ENCODE measurements at regions not wholly inside any gene's neighbourhood (a gene's known extent, or its start where the extent isn't known, plus 50 kb on each side); places are given as distances from the start of the nearest gene placed in this dataset.

DNA sequence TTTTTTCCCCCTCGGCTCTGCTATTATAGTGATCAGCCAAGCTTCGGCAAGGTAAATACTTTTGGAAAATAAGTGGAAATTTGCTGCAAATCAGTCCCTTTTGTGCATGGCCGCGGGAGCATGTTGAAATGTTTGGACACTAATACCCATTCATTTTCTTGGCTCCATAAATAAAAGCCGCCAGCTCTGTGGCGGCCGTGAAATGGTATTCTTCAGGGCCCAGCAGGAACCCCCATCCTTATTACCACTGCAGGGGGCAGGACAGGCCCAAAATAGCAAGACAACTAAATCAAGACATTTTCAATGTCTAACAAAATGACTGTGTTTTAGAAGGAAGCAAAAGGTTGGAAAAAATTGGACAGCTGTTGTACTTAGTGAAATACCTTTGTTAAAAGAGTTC is 362.3 kb downstream of the NR2F2 start:
- no peak for DNase-seq

DNA sequence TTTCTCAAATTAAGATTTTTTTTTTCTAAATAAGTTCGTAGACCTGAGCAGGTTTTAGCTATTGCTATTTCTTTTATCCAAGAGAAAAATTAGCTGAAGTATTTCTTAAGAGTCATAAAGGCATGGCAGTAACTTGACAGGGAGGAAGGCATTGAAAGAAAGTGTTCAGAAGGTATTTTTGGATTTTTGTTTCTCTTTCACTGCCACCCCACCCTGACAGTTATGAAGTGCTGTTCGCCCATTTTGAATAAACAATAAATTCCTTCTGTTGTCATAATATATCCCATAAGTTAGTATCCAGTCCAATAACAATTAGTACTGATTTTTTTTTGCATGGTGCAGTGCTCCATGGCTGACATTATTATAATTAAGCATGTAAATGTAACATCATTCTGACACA is 363.0 kb downstream of the NR2F2 start:
- DNase-seq = no peak

DNA sequence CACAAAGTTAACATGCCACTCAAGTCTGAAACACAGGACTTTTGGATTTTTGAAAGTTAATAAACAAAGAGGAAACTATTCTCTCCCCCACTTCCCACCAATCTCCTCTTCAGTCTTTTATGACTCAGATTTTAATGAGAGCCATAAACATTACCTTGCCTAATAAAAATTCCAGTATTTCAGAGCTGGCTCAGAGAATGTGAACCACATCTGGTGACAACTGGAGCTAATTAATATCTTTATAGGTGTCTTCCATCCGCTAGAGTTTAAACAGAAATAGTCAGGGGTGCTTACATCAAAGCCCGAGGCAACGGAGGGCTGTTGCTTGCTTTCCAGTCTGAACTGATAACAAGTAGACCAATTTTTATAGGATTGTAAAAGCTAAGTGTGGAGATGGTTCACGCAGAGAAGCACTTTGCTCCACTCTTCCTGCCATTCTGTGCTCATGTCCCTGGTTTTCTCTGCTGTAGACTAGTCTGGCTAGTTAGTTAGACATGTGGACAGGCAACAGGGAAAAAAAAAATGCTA is 363.6 kb downstream of the NR2F2 start:
- no peak for DNase-seq

DNA sequence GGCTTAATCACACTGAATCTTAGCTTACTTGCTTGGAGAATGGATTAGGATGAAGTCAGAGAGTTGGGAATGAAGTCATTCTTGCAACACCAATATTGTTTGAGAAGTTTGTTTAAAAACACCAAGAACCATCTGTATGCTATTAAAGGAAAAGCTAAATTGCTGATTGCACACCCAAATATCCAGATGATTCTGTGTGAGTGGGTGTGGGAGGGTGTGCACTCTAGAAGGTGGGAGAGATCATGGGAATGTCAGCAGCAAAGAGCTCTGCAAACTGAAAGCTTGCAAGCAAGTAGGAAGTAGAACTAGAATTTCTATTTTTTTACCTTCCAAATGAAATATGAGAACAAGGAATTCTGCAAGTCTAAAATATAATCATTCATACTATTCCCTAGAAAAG is 364.9 kb downstream of the NR2F2 start:
- no peak for DNase-seq

DNA sequence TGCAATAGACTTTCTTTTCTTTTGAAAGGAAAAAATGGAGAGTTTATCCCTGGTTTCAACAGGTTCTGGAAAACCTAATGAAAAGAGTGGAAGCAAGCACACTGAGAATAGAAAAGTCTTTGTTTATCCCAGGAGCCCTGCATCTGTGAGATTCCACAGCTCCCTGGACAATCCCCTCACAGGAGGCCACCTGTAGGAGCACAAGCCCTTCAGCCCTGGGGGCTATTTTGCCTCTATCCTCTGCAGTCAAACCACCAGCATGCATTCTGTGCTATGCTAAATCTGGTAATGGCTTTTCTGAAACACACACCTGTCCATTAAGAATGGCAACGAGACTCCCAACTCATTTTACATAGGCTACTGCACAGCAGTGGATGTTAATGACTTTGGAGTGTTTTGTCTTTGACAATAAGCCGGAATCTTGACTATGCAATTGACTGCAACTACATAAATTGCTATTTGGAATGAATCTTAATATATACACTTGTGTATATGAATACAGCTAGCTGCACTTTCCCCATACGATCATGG is 369.4 kb downstream of the NR2F2 start:
- no peak for DNase-seq

DNA sequence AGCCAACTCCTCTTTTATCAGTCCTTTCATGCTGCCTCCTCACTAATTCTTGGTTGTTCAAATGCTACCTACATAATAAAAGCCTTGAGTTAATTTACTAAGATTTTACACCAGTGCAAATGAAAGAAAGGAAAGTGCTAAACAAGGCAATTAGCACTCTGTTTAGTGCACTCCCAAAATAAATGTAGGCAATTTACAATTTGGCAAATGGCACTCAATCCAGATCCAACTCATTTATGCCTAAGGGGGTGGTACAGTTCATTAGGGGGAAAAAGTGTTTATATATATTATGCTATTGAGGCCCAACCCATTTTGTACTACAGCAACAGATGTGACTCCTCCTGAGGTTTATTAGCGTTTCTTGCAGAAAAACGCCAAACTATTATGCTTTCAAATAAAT is 370.1 kb downstream of the NR2F2 start:
- DNase-seq = no peak

DNA sequence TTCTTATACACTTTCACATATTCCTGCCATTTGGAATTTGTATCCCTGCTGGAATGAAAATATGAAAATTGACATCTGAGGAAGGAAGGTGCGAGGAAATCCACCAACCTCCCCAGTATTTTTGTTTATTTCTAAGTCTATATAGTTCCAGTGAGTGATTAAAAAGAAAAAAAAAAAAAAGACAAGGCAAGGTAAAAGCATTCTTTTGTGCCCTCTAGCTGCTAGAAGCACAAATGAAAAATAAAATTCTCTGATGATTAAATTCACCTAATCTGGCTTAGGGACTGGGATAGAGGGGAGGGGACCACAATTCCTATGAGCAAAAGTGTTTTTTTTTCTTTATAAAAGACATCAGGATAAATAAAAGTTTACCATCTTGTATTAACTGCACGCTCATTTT is 370.9 kb downstream of the NR2F2 start:
- no peak for DNase-seq

DNA sequence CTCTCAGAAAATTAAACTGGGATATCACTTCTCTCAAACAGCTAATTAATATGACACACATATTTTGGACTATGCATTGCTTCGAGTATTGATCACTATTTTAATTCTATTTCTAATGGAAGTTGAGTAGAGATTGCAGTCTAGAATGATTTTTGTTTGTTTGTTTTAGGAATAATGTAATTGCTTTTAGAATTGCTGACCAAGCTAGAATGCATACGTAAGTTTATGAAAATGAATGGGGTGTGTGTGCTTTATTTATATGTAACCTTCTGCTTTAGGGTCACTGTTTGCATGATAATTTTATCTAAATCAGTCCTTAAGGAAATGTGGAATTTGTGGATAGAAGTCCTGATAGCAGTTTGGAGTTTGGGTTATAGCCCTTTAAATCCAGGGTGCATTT is 371.4 kb downstream of the NR2F2 start:
- DNase-seq = no peak

DNA sequence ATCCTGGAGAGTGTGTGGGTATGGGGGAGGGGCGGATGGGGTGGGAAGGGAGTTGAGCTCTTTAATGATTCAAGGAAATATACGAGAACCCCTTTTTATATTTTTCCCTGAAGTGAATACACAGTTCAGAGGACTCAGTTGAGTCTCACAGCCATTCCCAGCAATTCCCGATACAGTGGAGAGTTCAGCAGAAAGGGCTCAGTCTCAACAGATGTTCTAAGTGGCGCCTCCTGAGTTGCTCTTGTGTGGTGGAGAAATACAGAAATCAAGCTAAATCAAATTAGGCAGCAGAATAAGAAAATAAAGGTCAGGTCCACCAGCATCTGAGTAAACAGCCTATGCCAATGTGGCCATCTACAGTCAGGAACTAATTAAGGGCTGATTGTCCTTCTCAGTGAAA is 372.1 kb downstream of the NR2F2 start:
- DNase-seq = no peak

DNA sequence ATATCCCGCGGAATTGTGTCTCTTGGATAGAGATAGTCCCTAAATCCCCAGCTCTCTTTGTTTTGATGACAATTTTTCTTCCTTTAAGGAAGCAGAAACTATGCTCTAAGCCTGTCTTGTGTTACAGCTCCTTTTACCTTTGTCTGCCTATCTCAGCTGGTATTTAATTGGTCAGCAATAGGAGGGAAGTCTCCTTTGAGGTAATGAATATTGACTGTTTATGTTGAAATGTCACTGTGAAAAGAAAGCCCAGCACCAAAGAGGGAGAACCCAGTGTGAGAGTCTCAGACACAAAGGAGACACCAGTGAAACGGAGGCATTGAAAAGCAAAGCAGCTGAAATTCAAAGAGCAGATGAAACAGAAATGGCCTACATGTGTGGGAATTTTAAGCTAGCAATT is 372.6 kb downstream of the NR2F2 start:
- DNase-seq = no peak

DNA sequence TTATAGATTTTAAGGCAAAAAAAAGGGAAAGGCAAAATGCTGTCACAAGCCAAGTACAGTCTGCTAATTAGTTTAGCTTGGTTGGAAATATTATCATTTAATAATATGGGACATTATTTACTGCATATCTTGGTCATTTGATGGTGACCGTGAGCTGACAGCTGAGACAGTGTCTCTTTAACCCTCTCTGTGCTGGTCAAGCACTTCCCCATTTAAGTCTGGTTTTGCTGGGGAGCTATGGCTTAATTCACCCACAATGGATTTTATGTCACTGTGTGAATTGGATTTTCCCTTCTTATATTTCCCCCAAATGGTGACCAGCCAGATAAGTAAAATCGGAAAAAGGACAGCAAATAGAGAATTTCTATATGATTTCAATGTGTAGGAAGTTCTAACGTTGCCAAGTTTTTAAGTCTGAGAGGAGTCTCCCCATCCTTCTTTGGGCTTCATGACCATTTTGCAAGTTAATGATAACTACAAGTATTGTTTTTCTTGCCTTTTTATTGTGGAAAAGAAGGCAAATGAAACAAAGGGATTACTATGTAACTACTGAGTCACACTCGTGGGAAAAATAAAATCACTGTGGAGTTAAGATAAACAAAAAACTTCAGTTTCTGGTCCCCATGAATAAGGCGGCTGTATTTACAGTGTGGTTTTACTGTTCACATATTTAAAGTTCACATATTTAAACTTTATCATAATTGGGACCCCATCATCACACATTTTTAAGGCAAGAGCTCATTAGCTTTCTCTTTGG is 373.5 kb downstream of the NR2F2 start:
- DNase-seq = no peak

DNA sequence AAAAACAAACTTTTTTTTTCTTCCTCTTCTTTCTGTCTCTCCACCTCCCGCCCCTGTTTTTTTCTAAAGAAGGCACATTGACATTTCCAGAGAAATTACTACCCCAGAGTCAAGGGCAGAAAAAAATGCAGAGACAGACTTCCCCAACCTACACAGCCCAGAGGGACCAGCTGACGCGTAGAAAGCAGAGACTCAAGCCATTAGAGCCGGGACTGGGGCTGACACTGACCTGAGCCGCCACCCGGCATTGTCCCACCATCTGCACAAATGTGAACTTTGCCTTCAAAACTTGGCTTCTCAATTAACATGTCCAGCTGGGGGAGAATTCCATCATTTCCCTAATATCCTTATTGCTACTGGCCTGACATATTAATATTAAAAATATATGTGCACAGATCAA is 385.6 kb downstream of the NR2F2 start:
- DNase-seq = no peak

DNA sequence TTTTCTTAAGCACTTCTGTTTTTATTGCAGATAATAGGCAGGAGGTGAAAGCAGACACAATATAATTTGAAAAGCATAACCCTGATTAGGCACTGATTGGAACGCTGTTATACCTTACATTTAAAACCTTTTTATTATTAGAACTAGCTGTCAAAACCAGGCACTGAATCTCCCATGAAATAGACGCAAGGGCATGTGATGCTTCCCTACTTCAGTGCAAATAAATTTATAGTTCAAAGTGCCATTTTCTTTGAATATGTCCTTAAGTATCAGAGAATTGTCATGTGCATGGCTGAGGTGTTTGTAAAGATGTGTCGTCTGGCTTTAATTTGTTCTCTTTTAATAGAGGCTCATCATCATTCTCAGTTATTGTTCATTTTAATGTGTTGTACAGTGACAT is 386.0 kb downstream of the NR2F2 start:
- no peak for DNase-seq

DNA sequence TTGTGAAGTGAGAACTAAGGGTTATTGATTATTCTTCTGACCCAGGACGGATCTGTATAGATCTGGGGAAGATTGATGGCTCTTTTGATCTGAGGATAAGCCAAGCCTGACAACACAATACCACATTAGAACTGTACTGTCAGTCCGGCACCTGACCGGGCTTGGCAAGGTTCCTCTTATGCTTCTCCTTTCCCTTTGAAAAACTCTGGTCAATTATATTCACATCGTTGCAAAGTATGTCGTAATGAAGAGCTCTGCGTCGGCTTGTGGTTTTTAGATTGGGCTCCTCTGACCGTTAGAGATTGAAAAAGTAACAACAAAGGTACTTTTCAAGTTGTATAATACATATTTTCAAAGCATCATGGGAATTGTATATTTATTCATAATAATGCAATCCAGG is 389.8 kb downstream of the NR2F2 start:
- DNase-seq = no peak

DNA sequence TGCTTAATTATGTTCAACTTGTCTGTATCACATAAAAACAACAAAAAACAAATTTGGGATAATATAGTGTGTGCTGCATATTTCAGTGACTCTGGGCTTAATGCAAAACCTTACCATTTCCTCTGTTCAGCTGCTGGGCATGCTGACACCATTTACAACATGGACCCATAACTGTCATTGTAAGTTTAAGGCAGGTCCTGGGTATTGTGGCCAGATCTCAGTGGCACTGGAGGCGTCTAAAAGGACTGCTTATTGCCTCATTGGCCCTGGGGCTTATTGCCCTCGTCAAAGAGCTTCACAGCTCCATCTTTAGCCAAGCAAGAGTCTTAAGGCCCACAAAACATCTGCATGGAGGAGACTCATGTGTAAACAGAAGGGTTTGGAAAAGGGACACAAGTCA is 390.2 kb downstream of the NR2F2 start:
- no peak for DNase-seq

DNA sequence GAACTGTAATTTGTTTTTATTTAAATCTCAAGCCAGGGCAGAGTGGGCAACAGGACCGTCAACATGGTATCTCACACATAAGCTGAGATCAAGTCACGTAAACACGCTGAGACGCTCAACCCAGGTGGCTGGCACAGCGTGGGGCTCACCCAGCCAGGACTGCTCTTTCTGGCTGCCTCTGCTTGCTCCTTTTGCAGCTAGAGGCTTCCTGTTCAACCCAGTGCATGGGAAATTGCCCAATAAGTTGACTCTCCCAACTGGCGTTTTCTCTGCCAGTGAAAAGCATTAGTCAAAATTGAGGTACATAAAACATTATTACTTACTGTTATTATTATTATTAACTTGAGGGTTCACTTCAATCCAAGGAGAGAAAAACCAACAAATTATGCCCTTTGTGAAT is 398.1 kb downstream of the NR2F2 start:
- DNase-seq = no peak

DNA sequence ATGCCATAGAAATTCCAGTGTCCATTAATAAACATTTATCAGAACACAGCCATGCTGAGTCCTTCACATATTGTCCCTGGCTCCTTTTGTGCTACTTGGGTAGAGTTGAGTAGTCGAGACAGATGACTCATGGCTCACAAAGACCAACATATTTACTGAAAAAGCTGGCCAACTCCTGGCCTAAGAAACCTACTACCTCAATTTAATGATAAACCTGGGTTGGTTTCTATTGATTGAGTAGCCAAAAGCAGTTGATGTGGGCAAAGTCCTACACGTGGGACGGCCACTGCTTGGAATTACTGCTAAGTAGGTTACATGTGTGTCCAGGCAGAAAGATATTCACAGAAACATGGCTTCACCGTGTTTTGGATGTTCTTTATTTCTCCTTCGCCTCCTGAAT is 402.2 kb downstream of the NR2F2 start:
- no peak for DNase-seq

DNA sequence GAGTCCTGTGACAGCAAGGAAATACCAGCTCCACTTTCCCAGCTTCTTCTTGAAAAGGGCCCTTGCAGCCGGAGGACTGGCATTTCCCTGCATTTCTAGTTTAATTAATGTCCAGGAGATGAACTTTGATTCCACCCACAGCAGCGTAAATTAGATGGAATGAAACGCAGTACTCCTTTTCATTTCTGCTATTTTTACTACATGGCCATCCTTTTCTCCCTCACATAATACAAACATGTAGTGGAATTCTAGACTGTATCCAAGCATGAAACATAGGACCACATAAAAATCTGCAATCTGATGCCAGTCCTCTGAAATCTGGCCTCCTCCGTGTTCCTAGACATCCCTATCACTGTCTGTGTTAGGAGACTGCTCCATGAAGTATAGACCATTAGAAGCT is 403.2 kb downstream of the NR2F2 start:
- DNase-seq = no peak

DNA sequence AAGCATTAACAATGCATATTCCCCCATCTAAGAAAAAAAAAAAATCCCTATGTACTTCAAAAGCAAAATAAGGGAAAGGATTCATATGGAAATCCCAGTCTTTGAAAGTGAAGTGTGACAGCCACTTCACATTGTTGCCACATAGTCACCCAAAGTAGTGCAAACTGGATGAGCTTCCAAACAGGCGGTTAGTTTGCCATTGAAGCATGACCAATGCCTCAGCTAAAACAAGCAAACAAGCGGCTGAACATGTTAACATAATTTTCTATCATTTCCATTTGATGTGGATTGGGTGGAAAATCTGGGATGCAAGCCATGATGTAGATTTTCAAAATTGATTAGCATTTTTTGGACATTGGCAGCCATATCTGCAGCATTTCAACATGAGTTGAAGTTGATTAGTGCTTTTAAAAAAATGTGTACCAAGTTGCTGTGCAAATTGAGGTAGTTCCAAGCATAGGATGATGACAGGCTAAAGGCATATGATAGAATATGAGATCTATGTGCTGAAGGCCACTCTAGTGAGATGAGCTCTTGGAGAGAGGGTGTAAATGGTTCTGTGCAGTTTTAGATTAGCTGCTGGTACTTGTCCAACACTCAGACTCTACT is 405.2 kb downstream of the NR2F2 start:
- DNase-seq = no peak

DNA sequence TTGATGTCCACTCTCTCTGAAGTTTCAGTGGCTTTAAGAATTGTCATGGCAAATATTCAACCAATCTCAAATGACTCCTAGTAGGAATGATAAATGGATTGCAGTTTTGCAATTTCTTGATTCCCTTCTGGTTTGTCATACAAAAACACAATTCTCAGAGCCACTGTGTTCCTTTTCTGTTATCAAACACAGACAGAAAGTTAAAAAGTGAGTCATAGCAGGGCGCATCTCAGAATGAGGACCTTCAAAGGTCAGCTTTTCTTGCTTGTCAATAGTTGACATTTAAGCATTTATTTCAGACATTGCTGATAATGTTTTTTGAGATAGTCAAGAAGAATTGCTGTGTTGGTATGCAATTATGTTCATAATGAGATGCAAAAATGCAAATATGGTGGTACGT is 405.9 kb downstream of the NR2F2 start:
- DNase-seq = no peak

DNA sequence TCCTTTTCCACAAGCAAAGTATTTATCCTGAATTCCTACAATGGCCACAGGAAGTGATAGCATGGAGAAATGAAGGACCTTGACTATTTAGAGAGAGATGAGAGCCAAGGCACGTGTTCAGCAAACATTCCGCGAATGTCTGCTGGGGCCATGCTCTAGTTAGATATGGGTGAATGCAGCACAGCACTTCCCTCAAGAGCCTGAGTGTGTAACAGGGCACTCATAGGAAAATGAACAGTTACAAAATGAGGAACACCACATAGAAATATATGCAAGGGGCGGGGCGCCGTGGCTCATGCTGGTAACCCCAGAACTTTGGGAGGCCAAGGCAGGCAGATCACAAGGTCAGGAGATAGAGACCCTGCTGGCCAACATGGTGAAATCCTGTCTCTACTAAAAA is 406.9 kb downstream of the NR2F2 start:
- no peak for DNase-seq

DNA sequence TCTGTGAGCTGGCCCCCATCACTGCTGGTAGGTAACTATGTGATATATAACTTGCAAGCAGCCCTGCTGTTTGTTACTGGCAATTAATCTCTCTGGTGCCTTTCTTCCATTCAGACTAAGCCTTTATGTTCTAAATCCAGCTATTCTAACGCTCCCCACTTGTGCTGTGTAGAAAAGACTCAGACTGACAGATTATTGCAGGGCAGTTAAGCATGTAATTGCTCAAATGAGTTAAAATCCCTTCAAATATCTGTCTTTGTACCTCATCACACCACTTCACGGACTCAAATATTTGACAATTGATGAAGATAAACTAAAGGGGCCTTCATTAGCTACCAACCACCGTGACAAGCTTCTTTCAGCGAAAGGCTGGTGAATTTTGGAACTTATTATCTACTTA is 416.2 kb downstream of the NR2F2 start:
- DNase-seq = no peak

DNA sequence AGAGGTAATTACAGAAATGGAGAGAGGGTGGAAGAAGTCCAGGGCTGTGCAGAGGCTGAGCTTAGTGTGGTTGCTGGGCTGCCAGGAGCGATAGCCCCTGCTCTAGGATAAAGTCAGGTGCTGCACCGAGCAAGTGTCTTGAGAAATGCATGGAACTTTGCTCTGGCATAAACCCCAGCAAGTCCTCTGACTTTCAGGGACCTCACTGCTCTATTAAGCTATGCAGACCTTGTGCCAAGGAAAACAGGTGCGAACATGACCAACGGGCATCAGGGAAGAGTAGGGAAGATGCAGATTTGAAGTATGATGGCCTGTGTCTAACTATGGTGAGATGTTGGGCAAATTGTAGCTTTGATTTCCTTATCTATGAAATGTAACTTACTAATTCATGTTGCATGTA is 416.8 kb downstream of the NR2F2 start:
- no peak for DNase-seq

DNA sequence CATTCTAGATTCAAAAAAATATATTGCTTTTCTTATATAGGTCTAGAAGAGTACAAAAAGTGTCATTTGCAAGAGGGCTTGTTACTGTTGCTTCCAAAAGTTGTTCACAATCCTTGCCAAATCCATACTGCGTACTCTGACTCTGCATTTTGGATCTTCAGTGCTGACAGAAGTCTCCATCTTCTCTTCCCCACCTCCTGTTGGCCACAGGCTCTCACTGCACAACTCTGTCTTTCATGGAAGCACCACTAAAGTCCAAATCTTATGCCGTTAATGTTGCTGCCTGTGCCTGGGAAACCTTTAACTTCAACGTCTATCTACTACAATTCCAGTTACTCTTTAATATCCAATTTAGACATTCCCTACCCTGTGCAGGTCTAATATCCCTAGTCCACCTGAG is 419.9 kb downstream of the NR2F2 start:
- no peak for DNase-seq

DNA sequence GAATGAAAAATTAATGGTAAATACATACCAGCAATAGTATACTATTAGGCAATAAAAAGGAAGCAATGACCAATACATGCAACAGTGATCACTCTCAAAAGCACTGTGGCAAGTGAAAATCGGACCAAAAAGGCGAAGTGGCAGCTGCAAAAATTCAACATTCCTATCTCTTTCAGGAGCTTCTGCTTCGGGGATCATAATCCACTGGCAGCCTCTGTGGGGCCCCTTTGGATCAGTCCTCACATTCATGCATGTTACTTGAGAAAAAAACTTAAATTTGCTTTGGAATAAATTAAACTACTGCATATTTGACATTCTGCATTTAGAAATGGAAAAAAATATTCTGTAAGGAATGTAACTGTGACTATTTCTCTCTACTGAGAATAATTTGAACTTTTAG is 425.6 kb downstream of the NR2F2 start:
- no peak for DNase-seq

All from activated CD4-positive, alpha-beta T cell treated with anti-CD3 and anti-CD28 coated beads for 48 hours (primary cell).